A549 (cell line): ENCODE measurements at regions not wholly inside any gene's neighbourhood (a gene's known extent, or its start where the extent isn't known, plus 50 kb on each side); places are given as distances from the start of the nearest gene placed in this dataset.

ENCODE experiments used
- BHLHE40 ChIP-seq: IDR thresholded peaks from 2 replicates; pipeline ENCODE4 v1.6.1; 2012; ENCODE audit warnings: low read depth, low read length, inconsistent platforms
- CTCF ChIP-seq: fragments of >200 bp; sonication (Bioruptor Twin); formaldehyde crosslinking; IDR thresholded peaks from 3 replicates; pipeline ENCODE4 v1.5.1; 2016
- EHMT2 ChIP-seq: fragments of 200-600 bp; sonication (generic); IDR thresholded peaks from 2 replicates; pipeline ENCODE4 v1.6.1; 2016; ENCODE audit warnings: antibody characterized with exemption, low read depth, mild to moderate bottlenecking, moderate library complexity
- ESRRA ChIP-seq: fragments of 150-350 bp; IDR thresholded peaks from 2 replicates; pipeline ENCODE4 v1.6.1; 2014; ENCODE audit warnings: mild to moderate bottlenecking, low read length, borderline replicate concordance
- KDM1A ChIP-seq: fragments of 200-600 bp; sonication (generic); IDR thresholded peaks from 2 replicates; pipeline ENCODE4 v1.6.1; 2016; ENCODE audit warnings: low read depth, mild to moderate bottlenecking
- KDM5A ChIP-seq: fragments of 200-600 bp; sonication (generic); IDR thresholded peaks from 2 replicates; pipeline ENCODE4 v1.6.1; 2016; ENCODE audit warnings: antibody characterized with exemption, mild to moderate bottlenecking
- MAFK ChIP-seq: fragments of 450-650 bp; IDR thresholded peaks from 2 replicates; pipeline ENCODE4 v1.6.1; 2014; ENCODE audit not compliant: partially characterized antibody
- MAX ChIP-seq: IDR thresholded peaks from 2 replicates; pipeline ENCODE4 v1.6.1; 2012
- POLR2A ChIP-seq: IDR thresholded peaks from 2 replicates; pipeline ENCODE4 v1.6.1; 2012; ENCODE audit warnings: mild to moderate bottlenecking, low read length
- POLR2AphosphoS2 ChIP-seq: conservative IDR thresholded peaks from 2 replicates; pipeline ENCODE4 v1.6.1; 2012; ENCODE audit warnings: low read length, improper control_type of control experiment, inconsistent platforms
- RAD21 ChIP-seq, 2 experiments: fragments of >200 bp in 1 of 2; sonication (Bioruptor Twin) in 1 of 2; formaldehyde crosslinking in 1 of 2; IDR thresholded peaks in 1 of 2; conservative IDR thresholded peaks in 1 of 2; 2 replicates in 1 of 2; 3 replicates in 1 of 2; pipeline ENCODE4 v1.6.1; 2012 to 2018; ENCODE audit warnings: inconsistent platforms in 1 of 2
- RCOR1 ChIP-seq: fragments of 150-350 bp; IDR thresholded peaks from 2 replicates; pipeline ENCODE4 v1.6.1; 2014; ENCODE audit warnings: antibody characterized with exemption, low read length, low read depth
- RNF2 ChIP-seq: fragments of 200-600 bp; sonication (generic); IDR thresholded peaks from 2 replicates; pipeline ENCODE4 v1.6.1; 2016; ENCODE audit warnings: low read depth, mild to moderate bottlenecking, antibody characterized with exemption, moderate library complexity, borderline replicate concordance
- ZSCAN20 ChIP-seq: fragments of 250-450 bp; sonication (Bioruptor Pico); IDR thresholded peaks from 2 replicates; pipeline ENCODE4 v1.8.0; 2022; ENCODE audit warnings: mild to moderate bottlenecking, moderate library complexity

GRCh38 chr1:213619026-213619425 lies 368.7 kb upstream of the PROX1 start:
- TF ChIP-seq RCOR1 (no peak), POLR2A (no peak), CTCF (no peak), KDM5A (no peak), RNF2 (no peak), MAFK (no peak), EHMT2 (no peak), KDM1A (no peak), ESRRA (no peak), POLR2AphosphoS2 (no peak), MAX (no peak), BHLHE40 (no peak), RAD21 (conservative IDR thresholded peaks at IDR 0.05 in 1 of 2, IDR thresholded peaks at IDR 0.05 in 1 of 2) (no peak), ZSCAN20 (no peak)
